Transverse colon (tissue), 4 donors: ENCODE measurements at regions not wholly inside any gene's neighbourhood (a gene's known extent, or its start where the extent isn't known, plus 50 kb on each side); places are given as distances from the start of the nearest gene placed in this dataset.

ENCODE experiments used
- DNase-seq: peaks from one replicate; pipeline ENCODE4 v3.0.0-alpha.2; 2019
- H3K27ac ChIP-seq, 4 donors: fragments of 200-600 bp; sonication (generic); 2 replicates each; pipeline ENCODE4 v1.5.1; 2016 to 2018; ENCODE audit warnings: inconsistent platforms in 4 of 4
- H3K27me3 ChIP-seq: fragments of 200-600 bp; sonication (generic); 2 replicates; pipeline ENCODE4 v1.5.1; 2017; ENCODE audit warnings: inconsistent platforms
- H3K36me3 ChIP-seq, 4 donors: fragments of 200-600 bp; sonication (generic); 2 replicates each; pipeline ENCODE4 v1.5.1; 2017 to 2019; ENCODE audit warnings: inconsistent platforms in 4 of 4
- H3K4me1 ChIP-seq, 4 donors: fragments of 200-600 bp; sonication (generic); 2 replicates each; pipeline ENCODE4 v1.5.1; 2017 to 2020; ENCODE audit warnings: inconsistent platforms in 4 of 4
- H3K4me3 ChIP-seq, 4 donors: fragments of 200-600 bp; sonication (generic); 1 replicate in 1 of 4; 2 replicates in 3 of 4; pipeline versions ENCODE4 v1.5.1 to v1.6.1; 2017 to 2019; ENCODE audit warnings: inconsistent platforms in 4 of 4
- H3K9me3 ChIP-seq, 2 donors: fragments of 200-600 bp; sonication (generic); 2 replicates each; pipeline ENCODE4 v1.5.1; 2017 to 2019; ENCODE audit warnings: inconsistent platforms in 2 of 2
- CTCF ChIP-seq, 5 experiments: fragments of 200-600 bp in 3 of 5; fragments of 450-650 bp in 2 of 5; sonication (generic) in 3 of 5; IDR thresholded peaks; 1 replicate in 2 of 5; 2 replicates in 3 of 5; pipeline ENCODE4 v1.5.1; 2016 to 2017; ENCODE audit warnings: antibody characterized with exemption in 5 of 5, inconsistent platforms in 3 of 5, mild to moderate bottlenecking in 2 of 5, moderate library complexity in 1 of 5
- EP300 ChIP-seq: sonication (generic); formaldehyde crosslinking; IDR thresholded peaks from one replicate; pipeline ENCODE4 v1.6.1; 2017; ENCODE audit warnings: antibody characterized with exemption, low read depth
- POLR2A ChIP-seq: fragments of 450-650 bp; IDR thresholded peaks from one replicate; pipeline ENCODE4 v1.6.1; 2016; ENCODE audit warnings: antibody characterized with exemption, mild to moderate bottlenecking, moderate library complexity
- POLR2AphosphoS5 ChIP-seq, 3 donors: sonication (generic); formaldehyde crosslinking; IDR thresholded peaks; one replicate each; pipeline ENCODE4 v1.6.1; 2016; ENCODE audit warnings: antibody characterized with exemption in 3 of 3
- WGBS, 2 donors: methylation state at CpG; one replicate each; pipeline ENCODE4 v1.1.5; 2018; ENCODE audit warnings: low coverage in 1 of 2; 5-methylcytosine and 5-hydroxymethylcytosine counted together
- in situ Hi-C, 4 donors: fragments of 200-750 bp; cut with MboI; loops; one replicate each; pipeline versions ENCODE4 v1.15.0 to v1.15.1; 2017; ENCODE audit warnings: low sequenced_read_pairs in 3 of 4, low pct_ligation_motif_present in 1 of 4, low pct_unique_long_range_greater_than_20kb in 1 of 4
- intact Hi-C: fragments of 100-400 bp; cut with DNase I; formaldehyde crosslinking; loops from one replicate; pipeline ENCODE4 v1.15.1; 2023; ENCODE audit warnings: low total_unique reads

GRCh38 chr2:18437909-18438308 lies 122.5 kb downstream of the RDH14 start:
- in situ Hi-C loops (loop anchor here in 1 of 4 donors (25.0 kb wide), 1 partner anchor 1424 kb away; no protein-coding TSS in a partner anchor), intact Hi-C loops (no loop called here)
- TF ChIP-seq POLR2AphosphoS5 (IDR thresholded peaks at IDR 0.05) (no peak), CTCF (IDR thresholded peaks at IDR 0.05) (no peak), POLR2A (no peak), EP300 (no peak)

GRCh38 chr2:18436503-18437005 lies 123.9 kb downstream of the RDH14 start:
- DNase-seq, result no peak
- H3K27ac ChIP-seq, result peak overlapping the region in 1 of 4 donors; percentile 7

More at GRCh38 chr2:18437909-18438308, 122.5 kb downstream of the RDH14 start:
- Histone ChIP-seq H3K4me1 (peaks cover 0 to 4% (median 0%) of the 10 kb centered on the region in 4 donors), H3K27me3 (no peaks in the 10 kb centered on the region), H3K27ac (no peak overlapping the region), H3K4me3 (no peak overlapping the region), H3K36me3 (no peaks in the 10 kb centered on the region), H3K9me3 (no peaks in the 10 kb centered on the region)
- no peak for DNase-seq
- 75 to 86% methylated on average over 2 of the region's 2 CpGs for WGBS, 2 donors

GRCh38 chr2:18435426-18436037 lies 124.9 kb downstream of the RDH14 start:
- H3K36me3 ChIP-seq, result no peaks in the 10 kb centered on the region
- peak overlapping the region in 1 of 4 donors; percentile 7 for H3K27ac ChIP-seq
- peak; percentile 41 to 57 (median 48) for TF ChIP-seq CTCF (IDR thresholded peaks at IDR 0.05)
- no peak for TF ChIP-seq EP300
- 46 to 49% methylated on average over 2 of the region's 2 CpGs for WGBS, 2 donors
- peaks cover 0 to 8% (median 0%) of the 10 kb centered on the region in 4 donors for H3K4me1 ChIP-seq
- no peak overlapping the region for H3K4me3 ChIP-seq
- intact Hi-C loops, result no loop called here
- in situ Hi-C loops, result loop anchor here in 1 of 4 donors (25.0 kb wide), 1 partner anchor 1427 kb away; no protein-coding TSS in a partner anchor
- no peak for DNase-seq
- no peaks in the 10 kb centered on the region for H3K27me3 ChIP-seq
- no peaks in the 10 kb centered on the region for H3K9me3 ChIP-seq

More at GRCh38 chr2:18436503-18437005, 123.9 kb downstream of the RDH14 start:
- TF ChIP-seq CTCF (IDR thresholded peaks at IDR 0.05) (no peak), POLR2AphosphoS5 (IDR thresholded peaks at IDR 0.05) (no peak), POLR2A (no peak), EP300 (no peak)
- no peak overlapping the region for H3K4me3 ChIP-seq
- in situ Hi-C loops, result loop anchor here in 1 of 4 donors (25.0 kb wide), 1 partner anchor 1426 kb away; no protein-coding TSS in a partner anchor
- H3K4me1 ChIP-seq, result peaks cover 0 to 8% (median 0%) of the 10 kb centered on the region in 4 donors
- intact Hi-C loops, result no loop called here
- WGBS, 2 donors, result 32 to 38% methylated on average over 4 to 5 of the region's 5 CpGs
- H3K27me3 ChIP-seq, result no peaks in the 10 kb centered on the region
- H3K36me3 ChIP-seq, result no peaks in the 10 kb centered on the region
- H3K9me3 ChIP-seq, result no peaks in the 10 kb centered on the region

GRCh38 chr2:18433872-18434271 lies 126.6 kb downstream of the RDH14 start:
- intact Hi-C loops (no loop called here), in situ Hi-C loops (loop anchor here in 1 of 4 donors (25.0 kb wide), 1 partner anchor 1428 kb away; no protein-coding TSS in a partner anchor)
- TF ChIP-seq POLR2AphosphoS5 (IDR thresholded peaks at IDR 0.05) (no peak), CTCF (IDR thresholded peaks at IDR 0.05) (no peak), POLR2A (no peak), EP300 (no peak)
- 89 to 90% methylated on average over 1 of the region's 1 CpG for WGBS, 2 donors
- Histone ChIP-seq H3K27ac (no peak overlapping the region), H3K36me3 (no peaks in the 10 kb centered on the region), H3K4me3 (no peak overlapping the region), H3K4me1 (peaks cover 0 to 8% (median 0%) of the 10 kb centered on the region in 4 donors), H3K27me3 (no peaks in the 10 kb centered on the region), H3K9me3 (no peaks in the 10 kb centered on the region)
- no peak for DNase-seq
